ENCODE measurements at regions not wholly inside any gene's neighbourhood (a gene's known extent, or its start where the extent isn't known, plus 50 kb on each side); places are given as distances from the start of the nearest gene placed in this dataset.

DNA sequence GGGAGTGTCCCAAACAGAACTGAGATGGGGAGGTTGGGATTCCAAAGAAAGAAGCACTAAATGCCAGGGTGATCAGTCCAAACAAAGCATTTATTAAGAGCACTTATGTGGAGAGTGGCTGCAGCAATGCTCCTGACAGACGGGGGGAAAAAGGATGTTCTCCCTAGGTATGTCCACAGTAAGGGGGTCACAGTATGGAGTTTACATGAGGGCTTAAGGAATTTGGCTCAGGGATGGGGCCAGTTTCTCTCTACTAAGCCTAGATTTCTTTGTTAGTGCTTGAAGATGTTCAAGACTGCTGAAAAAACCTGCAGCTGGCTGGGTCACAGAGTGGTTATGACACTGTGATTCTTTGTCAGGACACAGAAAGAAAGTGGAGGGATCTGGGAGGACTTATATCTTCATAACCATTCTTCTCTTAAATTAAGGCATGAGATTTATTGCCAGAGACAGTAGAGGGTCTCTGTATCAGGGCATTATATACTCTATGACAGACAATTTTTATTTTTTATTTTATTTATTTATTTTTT is 1468.0 kb downstream of the C4orf33 start:
- no peak for DNase-seq (ENCODE audit: low read depth)
- TF ChIP-seq CTCF (IDR thresholded peaks at IDR 0.05; ENCODE audit: insufficient read depth, low read depth, low read length, missing control alignments), result no peak
- H3K4me3 ChIP-seq (ENCODE audit: low read depth, low read length), result no peak overlapping the region

DNA sequence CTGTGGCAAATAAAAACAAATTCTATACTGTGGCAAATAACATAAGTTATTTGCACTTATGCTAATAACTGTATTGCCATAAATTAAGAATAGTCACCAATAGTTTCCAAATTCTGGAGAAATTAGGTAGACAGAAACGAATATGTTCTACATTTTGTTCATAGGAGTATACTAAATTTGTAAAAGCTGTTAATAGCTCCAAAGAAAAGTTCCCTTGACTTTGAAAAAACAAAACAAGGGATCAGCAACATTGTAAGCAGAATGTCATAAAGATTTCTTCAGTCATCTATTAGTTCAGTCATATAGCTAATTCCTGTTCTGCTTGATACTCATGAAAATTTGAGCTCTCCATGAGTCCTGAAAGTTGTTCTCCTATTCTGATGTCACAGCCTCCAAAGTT is 1472.8 kb downstream of the C4orf33 start:
- no peak for DNase-seq (ENCODE audit: low read depth)
- no peak for TF ChIP-seq CTCF (IDR thresholded peaks at IDR 0.05; ENCODE audit: insufficient read depth, low read depth, low read length, missing control alignments)

GRCh38 chr4:130573742-130574141 is 1477.8 kb downstream of the C4orf33 start:
- no peak for DNase-seq (ENCODE audit: low read depth)
- H3K4me3 ChIP-seq (ENCODE audit: low read depth, low read length), result no peak overlapping the region
- TF ChIP-seq CTCF (IDR thresholded peaks at IDR 0.05; ENCODE audit: insufficient read depth, low read depth, low read length, missing control alignments), result no peak

More for the DNA sequence above, 1472.8 kb downstream of the C4orf33 start:
- H3K4me3 ChIP-seq (ENCODE audit: low read depth, low read length), result no peak overlapping the region

- H3K4me3 ChIP-seq (ENCODE audit: low read depth, low read length), result no peak overlapping the region
- DNase-seq (ENCODE audit: low read depth), result no peak
- TF ChIP-seq CTCF (IDR thresholded peaks at IDR 0.05; ENCODE audit: insufficient read depth, low read depth, low read length, missing control alignments), result no peak
These were observed 1478.3 kb downstream of the C4orf33 start for GRCh38 chr4:130574215-130574614.

GRCh38 chr4:130576218-130576617 is 1480.3 kb downstream of the C4orf33 start:
- TF ChIP-seq CTCF (IDR thresholded peaks at IDR 0.05; ENCODE audit: insufficient read depth, low read depth, low read length, missing control alignments), result no peak
- DNase-seq (ENCODE audit: low read depth), result no peak

DNA sequence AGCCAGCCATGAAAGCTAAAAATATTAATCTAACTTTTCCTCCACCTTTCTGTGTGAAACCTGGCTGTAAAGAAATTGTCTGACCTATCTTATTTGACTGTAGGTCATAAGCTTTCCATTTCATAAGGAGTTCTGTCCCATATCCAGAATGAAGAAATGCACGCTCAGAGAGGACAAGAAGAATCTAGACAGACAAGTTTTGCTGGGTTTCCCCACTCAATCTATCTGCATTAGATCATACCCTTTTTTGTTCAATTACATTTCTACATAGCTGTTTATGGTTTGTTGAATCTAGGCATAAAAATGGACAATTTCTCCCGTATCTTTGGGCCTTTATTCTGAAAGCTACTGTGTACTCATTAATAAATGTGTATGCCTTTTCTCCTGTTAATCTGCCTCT is 1495.1 kb downstream of the C4orf33 start:
- TF ChIP-seq CTCF (IDR thresholded peaks at IDR 0.05; ENCODE audit: insufficient read depth, low read depth, low read length, missing control alignments), result no peak
- H3K4me3 ChIP-seq (ENCODE audit: low read depth, low read length), result no peak overlapping the region
- DNase-seq (ENCODE audit: low read depth), result no peak

More at GRCh38 chr4:130576218-130576617, 1480.3 kb downstream of the C4orf33 start:
- no peak overlapping the region for H3K4me3 ChIP-seq (ENCODE audit: low read depth, low read length)

- DNase-seq (ENCODE audit: low read depth), result no peak
- H3K4me3 ChIP-seq (ENCODE audit: low read depth, low read length), result no peak overlapping the region
- no peak for TF ChIP-seq CTCF (IDR thresholded peaks at IDR 0.05; ENCODE audit: insufficient read depth, low read depth, low read length, missing control alignments)
These were observed 1504.8 kb downstream of the C4orf33 start for GRCh38 chr4:130600706-130601105.

Measured in GM12865 (cell line).